Endothelial cell of umbilical vein (primary cell): ENCODE measurements at regions not wholly inside any gene's neighbourhood (a gene's known extent, or its start where the extent isn't known, plus 50 kb on each side); places are given as distances from the start of the nearest gene placed in this dataset.

ENCODE experiments used
- BruUV-seq: library from RNA; stranded (reverse); fragments of 400-500 nt; replicated peaks from 2 replicates; lab custom pipeline; 2021; lab: Mats Ljungman, UMichigan
- CTCF ChIA-PET: fragments of 300-600, 350-600 bp; sonication (Branson Sonifier 250); formaldehyde crosslinking; loops from one replicate; lab custom pipeline; 2021; ENCODE audit warnings: antibody characterized with exemption, inconsistent platforms; lab: Charles Lee
- POLR2A ChIA-PET: fragments of 300-600, 350-600 bp; sonication (Branson Sonifier 250); formaldehyde crosslinking; loops from one replicate; lab custom pipeline; 2021; ENCODE audit warnings: antibody characterized with exemption, inconsistent platforms; lab: Charles Lee
- DNase-seq: peaks from one replicate; pipeline ENCODE4 v3.0.0-alpha.2; 2011; ENCODE audit warnings: low read depth, low spot score
- FAIRE-seq: peaks from 2 replicates; lab custom pipeline; 2011; peaks lifted over from hg19 to GRCh38; lab: Jason Lieb, UNC
- H2AFZ ChIP-seq: 2 replicates; pipeline ENCODE4 v1.6.0; 2012; ENCODE audit warnings: low read depth, low read length, control low read depth, inconsistent platforms
- H3K27ac ChIP-seq: 2 replicates; pipeline ENCODE4 v1.5.1; 2011; ENCODE audit warnings: low read depth, mild to moderate bottlenecking, control low read depth, low read length, moderate library complexity; ENCODE audit not compliant: insufficient read depth
- H3K27me3 ChIP-seq, 2 experiments: 2 replicates each; pipeline versions ENCODE4 v1.6.0 to v1.6.1; 2011; ENCODE audit warnings: low read length in 2 of 2, mixed read lengths in 1 of 2; ENCODE audit not compliant: control insufficient read depth in 2 of 2, insufficient read depth in 2 of 2
- H3K36me3 ChIP-seq, 2 experiments: 2 replicates in 1 of 2; 3 replicates in 1 of 2; pipeline ENCODE4 v1.5.1; 2011; ENCODE audit warnings: low read length in 2 of 2, mild to moderate bottlenecking in 1 of 2, moderate library complexity in 1 of 2; ENCODE audit not compliant: control insufficient read depth in 2 of 2, insufficient read depth in 2 of 2; ENCODE audit errors: extremely low read depth in 1 of 2
- H3K4me1 ChIP-seq: 3 replicates; pipeline ENCODE4 v1.5.1; 2011; ENCODE audit warnings: mild to moderate bottlenecking, low read length; ENCODE audit not compliant: control insufficient read depth, insufficient read depth; ENCODE audit errors: extremely low read depth
- H3K4me2 ChIP-seq: 2 replicates; pipeline ENCODE4 v1.6.1; 2011; ENCODE audit warnings: low read length, control low read depth, mixed read lengths; ENCODE audit not compliant: insufficient read depth
- H3K4me3 ChIP-seq, 3 experiments: fragments of 200-600 bp in 1 of 3; sonication (generic), shearing (Covaris generic) in 1 of 3; replicated peaks in 1 of 3; 2 replicates each; pipeline ENCODE4 v1.5.1; 2011 to 2016; ENCODE audit warnings: control low read depth in 3 of 3, low read length in 3 of 3, mild to moderate bottlenecking in 2 of 3, inconsistent platforms in 1 of 3, low read depth in 1 of 3, moderate library complexity in 1 of 3; ENCODE audit not compliant: insufficient read depth in 1 of 3
- H3K79me2 ChIP-seq: 2 replicates; pipeline ENCODE4 v1.6.0; 2012; ENCODE audit warnings: low read length, inconsistent platforms; ENCODE audit not compliant: control insufficient read depth, insufficient read depth
- H3K9ac ChIP-seq: replicated peaks from 2 replicates; pipeline ENCODE3; 2011; ENCODE audit warnings: low read length, control low read depth; ENCODE audit not compliant: insufficient read depth; ENCODE audit errors: extremely low read depth
- H3K9me1 ChIP-seq: replicated peaks from 3 replicates; pipeline ENCODE4 v1.6.0; 2011; ENCODE audit warnings: mild to moderate bottlenecking, low read length; ENCODE audit not compliant: control insufficient read depth, insufficient read depth; ENCODE audit errors: extremely low read depth
- H3K9me3 ChIP-seq: replicated peaks from 2 replicates; pipeline ENCODE4 v1.5.1; 2012; ENCODE audit warnings: low read length, inconsistent platforms; ENCODE audit not compliant: control insufficient read depth, insufficient read depth
- H4K20me1 ChIP-seq: replicated peaks from 2 replicates; pipeline ENCODE3; 2011; ENCODE audit warnings: mild to moderate bottlenecking, low read length; ENCODE audit not compliant: control insufficient read depth, insufficient read depth; ENCODE audit errors: extremely low read depth
- CTCF ChIP-seq, 2 donors: IDR thresholded peaks; 1 replicate in 1 of 2; 2 replicates in 1 of 2; pipeline ENCODE4 v1.5.1; 2011; ENCODE audit warnings: low read length in 2 of 2, mild to moderate bottlenecking in 2 of 2, moderate library complexity in 2 of 2, control low read depth in 1 of 2, inconsistent platforms in 1 of 2, low read depth in 1 of 2; ENCODE audit not compliant: insufficient read depth in 1 of 2; ENCODE audit errors: extremely low read depth in 1 of 2
- EZH2 ChIP-seq: IDR thresholded peaks from 2 replicates; pipeline ENCODE4 v1.6.1; 2012; ENCODE audit warnings: borderline replicate concordance, low read depth, mild to moderate bottlenecking, moderate library complexity, low read length, inconsistent platforms; ENCODE audit not compliant: severe bottlenecking
- FOS ChIP-seq: IDR thresholded peaks from 2 replicates; pipeline ENCODE4 v1.6.1; 2011; ENCODE audit warnings: mild to moderate bottlenecking, low read length, moderate library complexity, borderline replicate concordance; ENCODE audit not compliant: insufficient read depth
- GATA2 ChIP-seq: IDR thresholded peaks from 2 replicates; pipeline ENCODE4 v1.7.0; 2011; ENCODE audit warnings: low read depth, mild to moderate bottlenecking, moderate library complexity, mixed read lengths, low read length; ENCODE audit not compliant: insufficient read length, insufficient read depth
- JUN ChIP-seq: IDR thresholded peaks from 2 replicates; pipeline ENCODE4 v1.6.1; 2011; ENCODE audit warnings: borderline replicate concordance, low read depth; ENCODE audit not compliant: insufficient read length, insufficient read depth
- MAX ChIP-seq: IDR thresholded peaks from 2 replicates; pipeline ENCODE4 v1.6.1; 2011; ENCODE audit not compliant: insufficient read depth, insufficient read length
- MYC ChIP-seq: IDR thresholded peaks from one replicate; pipeline ENCODE4 v1.6.1; 2011; ENCODE audit warnings: mild to moderate bottlenecking, low read depth, low read length
- POLR2A ChIP-seq: IDR thresholded peaks from 2 replicates; pipeline ENCODE4 v1.6.1; 2012; ENCODE audit warnings: low read depth, mild to moderate bottlenecking, control low read depth, low read length
- POLR2AphosphoS5 ChIP-seq: IDR thresholded peaks from 2 replicates; pipeline ENCODE4 v1.6.1; 2012; ENCODE audit warnings: low read depth, mild to moderate bottlenecking, control low read depth, low read length, moderate library complexity; ENCODE audit not compliant: insufficient read depth
- dilution Hi-C: fragments of 300-500 bp; cut with MboI; formaldehyde crosslinking; loops from one replicate; pipeline ENCODE4 v1.15.0; 2019; ENCODE audit warnings: low sequenced_read_pairs; ENCODE audit not compliant: extremely low pct_ligation_motif_present
- intact Hi-C: fragments of 100-400 bp; cut with micrococcal nuclease; formaldehyde crosslinking; loops from one replicate; pipeline ENCODE4 v1.10.0; 2022

DNA sequence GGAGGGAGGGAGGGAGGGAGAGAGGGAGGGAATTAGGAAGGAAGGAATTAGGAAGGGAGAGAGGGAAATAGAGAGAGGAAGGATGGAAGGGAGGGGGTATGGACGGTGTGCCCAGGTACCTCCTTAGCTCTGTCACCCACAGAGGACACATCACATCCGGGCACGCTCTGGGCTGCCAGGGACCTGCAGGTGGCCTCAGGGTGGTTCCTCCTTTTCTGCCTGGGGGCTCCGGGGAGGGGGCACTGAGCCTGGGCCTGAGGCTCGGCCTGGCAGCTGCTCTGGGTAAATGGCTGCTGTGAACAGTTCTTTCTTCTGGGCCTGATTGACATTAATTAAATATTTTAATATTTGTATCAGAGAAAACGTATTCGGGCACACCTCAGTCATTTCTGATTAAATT lies 733.5 kb downstream of the BRD1 start:
- POLR2A ChIA-PET, result no interaction called here
- no peak for TF ChIP-seq MAX
- no peak for TF ChIP-seq POLR2A
- no peak for TF ChIP-seq EZH2
- no peak for TF ChIP-seq JUN
- TF ChIP-seq MYC, result no peak
- no peak for TF ChIP-seq FOS
- no peak for TF ChIP-seq CTCF (IDR thresholded peaks at IDR 0.05; ENCODE audit: extremely low read depth in 1 of 2, insufficient read depth in 1 of 2, low read depth in 1 of 2, low read length in 2 of 2)
- no peak for TF ChIP-seq POLR2AphosphoS5
- TF ChIP-seq GATA2, result no peak
- H3K36me3 ChIP-seq, result no peaks in the 10 kb centered on the region
- CTCF ChIA-PET, result no interaction called here
- no peaks in the 10 kb centered on the region for H3K9me1 ChIP-seq
- no peak overlapping the region for H3K4me3 ChIP-seq
- no TSS peak for BruUV-seq
- H3K4me1 ChIP-seq, result no peaks in the 10 kb centered on the region
- no peaks in the 10 kb centered on the region for H3K27me3 ChIP-seq
- no peaks in the 10 kb centered on the region for H4K20me1 ChIP-seq
- H2AFZ ChIP-seq, result no peak overlapping the region
- H3K9ac ChIP-seq, result no peak overlapping the region
- intact Hi-C loops, result no loop called here
- FAIRE-seq, result no peak
- dilution Hi-C loops, result no loop called here
- H3K79me2 ChIP-seq, result no peaks in the 10 kb centered on the region
- peaks cover 10% of the 10 kb centered on the region for H3K9me3 ChIP-seq
- H3K4me2 ChIP-seq, result no peak overlapping the region
- H3K27ac ChIP-seq, result no peak overlapping the region
- no peak for DNase-seq
